Prostate gland (tissue), 2 donors: ENCODE measurements at regions not wholly inside any gene's neighbourhood (a gene's known extent, or its start where the extent isn't known, plus 50 kb on each side); places are given as distances from the start of the nearest gene placed in this dataset.

Experiments used
- DNase-seq: peaks from one replicate; pipeline ENCODE4 v3.0.0-alpha.2; 2019; ENCODE audit warnings: low spot score
- H3K27ac ChIP-seq, 2 donors: fragments of 200-600 bp; sonication (generic); 2 replicates each; pipeline ENCODE4 v1.5.1; 2017 to 2019
- H3K27me3 ChIP-seq: fragments of 200-600 bp; sonication (generic); replicated peaks from 2 replicates; pipeline ENCODE4 v1.5.1; 2019; ENCODE audit not compliant: insufficient read depth
- H3K36me3 ChIP-seq, 2 donors: fragments of 200-600 bp; sonication (generic); 1 replicate in 1 of 2; 2 replicates in 1 of 2; pipeline versions ENCODE4 v1.5.1 to v1.8.1; 2017 to 2019
- H3K4me1 ChIP-seq: fragments of 200-600 bp; sonication (generic); replicated peaks from 2 replicates; pipeline ENCODE4 v1.5.1; 2019
- H3K4me3 ChIP-seq, 2 donors: fragments of 200-600 bp; sonication (generic); 2 replicates each; pipeline ENCODE4 v1.5.1; 2017 to 2019
- H3K9me3 ChIP-seq: fragments of 200-600 bp; sonication (generic); 2 replicates; pipeline ENCODE4 v1.5.1; 2017
- POLR2A ChIP-seq: fragments of 450-650 bp; IDR thresholded peaks from one replicate; pipeline ENCODE4 v1.6.1; 2016; ENCODE audit warnings: antibody characterized with exemption, mild to moderate bottlenecking
- POLR2AphosphoS5 ChIP-seq: sonication (generic); formaldehyde crosslinking; IDR thresholded peaks from one replicate; pipeline ENCODE4 v1.6.1; 2017; ENCODE audit warnings: antibody characterized with exemption
- WGBS: methylation state at CpG from one replicate; pipeline ENCODE4 v1.1.5; 2018; 5-methylcytosine and 5-hydroxymethylcytosine counted together
- intact Hi-C: fragments of 100-400 bp; cut with DNase I; formaldehyde crosslinking; loops from one replicate; pipeline ENCODE4 v1.14.2; 2022
- TF ChIP-seq, protein P1 (sequence below), 4 experiments: fragments of 200-600 bp in 2 of 4; fragments of 450-650 bp in 2 of 4; sonication (generic) in 2 of 4; IDR thresholded peaks; 1 replicate in 3 of 4; 2 replicates in 1 of 4; pipeline ENCODE4 v1.5.1; 2016 to 2019; ENCODE audit warnings: antibody characterized with exemption in 4 of 4, mild to moderate bottlenecking in 2 of 4, moderate library complexity in 2 of 4

- Histone ChIP-seq H3K27me3 (no peaks in the 10 kb centered on the region), H3K27ac (no peak overlapping the region), H3K9me3 (no peaks in the 10 kb centered on the region), H3K4me1 (no peaks in the 10 kb centered on the region), H3K36me3 (no peaks in the 10 kb centered on the region), H3K4me3 (no peak overlapping the region)
- no peak for TF ChIP-seq POLR2AphosphoS5
- TF ChIP-seq, protein P1, sequence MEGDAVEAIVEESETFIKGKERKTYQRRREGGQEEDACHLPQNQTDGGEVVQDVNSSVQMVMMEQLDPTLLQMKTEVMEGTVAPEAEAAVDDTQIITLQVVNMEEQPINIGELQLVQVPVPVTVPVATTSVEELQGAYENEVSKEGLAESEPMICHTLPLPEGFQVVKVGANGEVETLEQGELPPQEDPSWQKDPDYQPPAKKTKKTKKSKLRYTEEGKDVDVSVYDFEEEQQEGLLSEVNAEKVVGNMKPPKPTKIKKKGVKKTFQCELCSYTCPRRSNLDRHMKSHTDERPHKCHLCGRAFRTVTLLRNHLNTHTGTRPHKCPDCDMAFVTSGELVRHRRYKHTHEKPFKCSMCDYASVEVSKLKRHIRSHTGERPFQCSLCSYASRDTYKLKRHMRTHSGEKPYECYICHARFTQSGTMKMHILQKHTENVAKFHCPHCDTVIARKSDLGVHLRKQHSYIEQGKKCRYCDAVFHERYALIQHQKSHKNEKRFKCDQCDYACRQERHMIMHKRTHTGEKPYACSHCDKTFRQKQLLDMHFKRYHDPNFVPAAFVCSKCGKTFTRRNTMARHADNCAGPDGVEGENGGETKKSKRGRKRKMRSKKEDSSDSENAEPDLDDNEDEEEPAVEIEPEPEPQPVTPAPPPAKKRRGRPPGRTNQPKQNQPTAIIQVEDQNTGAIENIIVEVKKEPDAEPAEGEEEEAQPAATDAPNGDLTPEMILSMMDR (IDR thresholded peaks at IDR 0.05), result no peak
- no peak for TF ChIP-seq POLR2A
- intact Hi-C loops, result no loop called here
- no peak for DNase-seq
- 88% methylated on average over 8 of the region's 8 CpGs for WGBS
Measured at GRCh38 chr15:88323468-88323867, 66.9 kb upstream of the NTRK3 start.

GRCh38 chr15:88322461-88322860 lies 65.9 kb upstream of the NTRK3 start:
- intact Hi-C loops, result no loop called here
- DNase-seq, result no peak
- TF ChIP-seq POLR2AphosphoS5 (no peak), POLR2A (no peak)
- TF ChIP-seq, protein P1 (IDR thresholded peaks at IDR 0.05), result no peak
- H3K4me1 ChIP-seq, result no peaks in the 10 kb centered on the region
- no peaks in the 10 kb centered on the region for H3K36me3 ChIP-seq
- H3K4me3 ChIP-seq, result no peak overlapping the region
- H3K9me3 ChIP-seq, result no peaks in the 10 kb centered on the region
- no peaks in the 10 kb centered on the region for H3K27me3 ChIP-seq
- WGBS, result 85% methylated on average over 3 of the region's 3 CpGs
- H3K27ac ChIP-seq, result no peak overlapping the region

DNA sequence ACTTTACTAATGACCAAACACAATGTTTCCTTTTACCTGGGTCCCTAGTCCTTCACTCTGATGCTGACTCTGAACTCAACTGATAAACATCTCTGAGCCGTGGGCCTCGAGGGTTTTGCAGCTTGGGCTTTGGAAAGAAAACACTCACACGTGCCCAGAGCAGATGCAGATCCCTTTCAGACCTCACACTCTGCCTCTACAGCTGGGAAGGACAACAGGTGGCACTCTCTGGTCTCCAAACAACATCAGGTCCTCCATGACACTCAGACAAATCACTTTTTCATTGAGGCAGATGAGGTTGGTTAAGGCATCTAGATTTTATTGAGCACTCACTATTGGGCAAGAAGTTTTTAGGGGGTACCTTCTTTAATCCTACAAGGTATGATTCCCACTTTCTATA lies 64.7 kb upstream of the NTRK3 start:
- no peak overlapping the region for H3K4me3 ChIP-seq
- DNase-seq, result no peak
- intact Hi-C loops, result no loop called here
- TF ChIP-seq, protein P1 (IDR thresholded peaks at IDR 0.05), result no peak
- TF ChIP-seq POLR2A, result no peak
- no peak for TF ChIP-seq POLR2AphosphoS5
- 11% methylated on average over 3 of the region's 3 CpGs for WGBS
- H3K9me3 ChIP-seq, result no peaks in the 10 kb centered on the region
- H3K4me1 ChIP-seq, result no peaks in the 10 kb centered on the region
- no peak overlapping the region for H3K27ac ChIP-seq
- no peaks in the 10 kb centered on the region for H3K36me3 ChIP-seq
- no peaks in the 10 kb centered on the region for H3K27me3 ChIP-seq

- no peaks in the 10 kb centered on the region for H3K9me3 ChIP-seq
Measured at GRCh38 chr15:88316586-88316985, 60.0 kb upstream of the NTRK3 start.

GRCh38 chr15:88315221-88315878 lies 58.8 kb upstream of the NTRK3 start:
- H3K4me3 ChIP-seq, result no peak overlapping the region
- H3K27me3 ChIP-seq, result no peaks in the 10 kb centered on the region
- intact Hi-C loops, result no loop called here
- TF ChIP-seq POLR2A, result no peak
- 91% methylated on average over 1 of the region's 1 CpG for WGBS
- no peaks in the 10 kb centered on the region for H3K4me1 ChIP-seq
- H3K27ac ChIP-seq, result no peak overlapping the region
- no peaks in the 10 kb centered on the region for H3K9me3 ChIP-seq
- H3K36me3 ChIP-seq, result no peaks in the 10 kb centered on the region
- no peak for DNase-seq

More at GRCh38 chr15:88316586-88316985, 60.0 kb upstream of the NTRK3 start:
- Histone ChIP-seq H3K27me3 (no peaks in the 10 kb centered on the region), H3K36me3 (no peaks in the 10 kb centered on the region), H3K4me1 (no peaks in the 10 kb centered on the region), H3K27ac (no peak overlapping the region), H3K4me3 (no peak overlapping the region)
- DNase-seq, result no peak
- TF ChIP-seq, protein P1 (IDR thresholded peaks at IDR 0.05), result no peak
- intact Hi-C loops, result no loop called here
- WGBS, result 84% methylated on average over 3 of the region's 3 CpGs
